HG03354 (cell line): ENCODE measurements at regions not wholly inside any gene's neighbourhood (a gene's known extent, or its start where the extent isn't known, plus 50 kb on each side); places are given as distances from the start of the nearest gene placed in this dataset.
A peak's percentile ranks its signal among the peaks of the same experiment; 100 is the strongest.
"Not testable (repeated sequence)": the region's sequence is repeated elsewhere in the genome, so short reads cannot be mapped to it uniquely, and the experiment has no call there.

Experiments
- ATAC-seq: cut with Tn5 transposase; IDR thresholded peaks from one replicate; pipeline ENCODE4 v1.9.1; 2021; ENCODE audit warnings: mild to moderate bottlenecking; ENCODE audit not compliant: unreplicated experiment, poor library complexity, severe bottlenecking

- ATAC-seq: no peak
Observed at GRCh38 chr4:104643805-104644204, 149.1 kb upstream of the CXXC4 start.

GRCh38 chr4:104649631-104650030 is 154.9 kb upstream of the CXXC4 start:
- ATAC-seq: no peak

GRCh38 chr4:104662269-104662668 is 167.6 kb upstream of the CXXC4 start:
- not testable (repeated sequence) for ATAC-seq

- no peak for ATAC-seq
Observed at GRCh38 chr4:104677116-104677515, 182.4 kb upstream of the CXXC4 start.

- no peak for ATAC-seq
Observed at GRCh38 chr4:104682311-104682710, 187.6 kb upstream of the CXXC4 start.

- no peak for ATAC-seq
Observed at GRCh38 chr4:104693601-104694201, 199.0 kb upstream of the CXXC4 start.

- ATAC-seq: no peak
Observed at GRCh38 chr4:104716584-104716983, 221.9 kb upstream of the CXXC4 start.

- ATAC-seq: peak; percentile 97
Observed at GRCh38 chr4:104719539-104720230, 225.0 kb upstream of the CXXC4 start.

- ATAC-seq: no peak
Observed at GRCh38 chr4:104722467-104722866, 227.8 kb upstream of the CXXC4 start.

- peak; percentile 46 for ATAC-seq
Observed at GRCh38 chr4:104726002-104726401, 231.3 kb upstream of the CXXC4 start.

GRCh38 chr4:104727643-104728042 is 232.9 kb upstream of the CXXC4 start:
- no peak for ATAC-seq

- ATAC-seq: no peak
Observed at GRCh38 chr4:104728380-104729122, 233.9 kb upstream of the CXXC4 start.

GRCh38 chr4:104732766-104733165 is 238.1 kb upstream of the CXXC4 start:
- ATAC-seq: no peak

GRCh38 chr4:104735174-104735573 is 240.5 kb upstream of the CXXC4 start:
- no peak for ATAC-seq

GRCh38 chr4:104740161-104740560 is 245.5 kb upstream of the CXXC4 start:
- no peak for ATAC-seq

- peak; percentile 99 for ATAC-seq
Observed at GRCh38 chr4:104743215-104743653, 248.5 kb upstream of the CXXC4 start.

GRCh38 chr4:104747635-104748034 is 252.9 kb upstream of the CXXC4 start:
- ATAC-seq: no peak

GRCh38 chr4:104749062-104749461 is 254.4 kb upstream of the CXXC4 start:
- ATAC-seq: no peak

GRCh38 chr4:104750008-104750407 is 255.3 kb upstream of the CXXC4 start:
- ATAC-seq: no peak

GRCh38 chr4:104751468-104751867 is 256.8 kb upstream of the CXXC4 start:
- no peak for ATAC-seq

GRCh38 chr4:104752337-104752736 is 257.6 kb upstream of the CXXC4 start:
- peak; percentile 85 for ATAC-seq
